K562 (cell line): ENCODE measurements at regions not wholly inside any gene's neighbourhood (a gene's known extent, or its start where the extent isn't known, plus 50 kb on each side); places are given as distances from the start of the nearest gene placed in this dataset.
A peak's percentile ranks its signal among the peaks of the same experiment; 100 is the strongest.

Experiments used
- ATAC-seq: fragments of 200-7000 bp; cut with Tn5 transposase; 3 replicates; pipeline ENCODE4 v1.9.1; 2020; ENCODE audit warnings: moderate library complexity
- BruUV-seq: library from RNA; stranded (reverse); fragments of 400-500 nt; replicated peaks from 2 replicates; lab custom pipeline; 2021; lab: Mats Ljungman, UMichigan
- CTCF ChIA-PET: fragments of 300-600 bp; formaldehyde crosslinking; extraction: SDS; loops from one replicate; lab custom pipeline; 2021; ENCODE audit warnings: low intra/inter-chr PET ratio; lab: Yijun Ruan, JAX
- POLR2A ChIA-PET: fragments of 300-600, 350-650 bp; sonication (Branson Sonifier 250); formaldehyde crosslinking; extraction: SDS; loops from one replicate; lab custom pipeline; 2021; ENCODE audit warnings: antibody characterized with exemption, inconsistent platforms; lab: Yijun Ruan, JAX
- DNase-seq, 4 experiments: peaks; one replicate each; pipeline versions ENCODE4 v3.0.0 to v3.0.0-alpha.2; 2011 to 2018; ENCODE audit warnings: low spot score in 3 of 4, mixed read lengths in 3 of 4; ENCODE audit errors: extremely low read depth in 1 of 4
- FAIRE-seq: peaks from 2 replicates; lab custom pipeline; 2011; peaks lifted over from hg19 to GRCh38; lab: Jason Lieb, UNC
- H2AFZ ChIP-seq: 2 replicates; pipeline ENCODE4 v1.6.0; 2011; ENCODE audit warnings: low read depth, low read length, control low read depth, inconsistent platforms
- H3K27ac ChIP-seq: fragments of 200-600 bp; 3 replicates; pipeline ENCODE4 v1.8.0; 2011; ENCODE audit warnings: low read depth, mild to moderate bottlenecking, control low read depth, inconsistent platforms, low read length, moderate library complexity, mixed read lengths; ENCODE audit errors: extremely low read depth
- H3K27me3 ChIP-seq, 2 experiments: fragments of 300-600 bp in 1 of 2; 2 replicates in 1 of 2; 3 replicates in 1 of 2; pipeline versions ENCODE4 v1.6.0 to v1.8.0; 2011; ENCODE audit warnings: inconsistent platforms in 2 of 2, low read length in 2 of 2, mild to moderate bottlenecking in 1 of 2, mixed read lengths in 1 of 2, moderate library complexity in 1 of 2; ENCODE audit not compliant: control insufficient read depth in 2 of 2, insufficient read depth in 2 of 2
- H3K36me3 ChIP-seq: fragments of 300-600 bp; 3 replicates; pipeline ENCODE4 v1.8.0; 2011; ENCODE audit warnings: mild to moderate bottlenecking, low read length, inconsistent platforms; ENCODE audit not compliant: control insufficient read depth, insufficient read depth
- H3K4me1 ChIP-seq, 2 experiments: fragments of 200-600 bp in 1 of 2; replicated peaks in 1 of 2; 2 replicates in 1 of 2; 3 replicates in 1 of 2; pipeline versions ENCODE4 v1.5.1 to v1.8.0; 2011; ENCODE audit warnings: inconsistent platforms in 2 of 2, low read length in 2 of 2, mild to moderate bottlenecking in 1 of 2, mixed read lengths in 1 of 2, moderate library complexity in 1 of 2; ENCODE audit not compliant: control insufficient read depth in 2 of 2, insufficient read depth in 2 of 2
- H3K4me2 ChIP-seq: 2 replicates; pipeline ENCODE4 v1.6.1; 2011; ENCODE audit warnings: low read length, control low read depth, inconsistent platforms, mixed read lengths; ENCODE audit not compliant: insufficient read depth
- H3K4me3 ChIP-seq: fragments of 200-600 bp; sonication (generic), shearing (Covaris generic); 2 replicates; pipeline ENCODE4 v1.5.1; 2016; ENCODE audit warnings: control low read depth, inconsistent platforms
- H3K79me2 ChIP-seq: fragments of 200-600 bp; 3 replicates; pipeline ENCODE4 v1.8.0; 2011; ENCODE audit warnings: low read length, inconsistent platforms; ENCODE audit not compliant: control insufficient read depth, insufficient read depth
- H3K9ac ChIP-seq, 2 experiments: 2 replicates each; pipeline versions ENCODE4 v1.6.0 to v1.6.1; 2011; ENCODE audit warnings: low read depth in 2 of 2, low read length in 2 of 2, control low read depth in 1 of 2, inconsistent platforms in 1 of 2, mild to moderate bottlenecking in 1 of 2, mixed read lengths in 1 of 2; ENCODE audit not compliant: insufficient read depth in 1 of 2
- H3K9me1 ChIP-seq: one replicate; pipeline ENCODE4 v1.6.0; 2011; ENCODE audit warnings: inconsistent platforms, mild to moderate bottlenecking, low read length, moderate library complexity; ENCODE audit not compliant: control insufficient read depth, insufficient read depth
- H3K9me3 ChIP-seq: replicated peaks from 2 replicates; pipeline ENCODE4 v1.5.1; 2011; ENCODE audit warnings: low read depth, low read length, inconsistent platforms; ENCODE audit not compliant: control insufficient read depth, insufficient read depth
- H4K20me1 ChIP-seq: replicated peaks from 2 replicates; pipeline ENCODE4 v1.6.1; 2011; ENCODE audit warnings: low read length, inconsistent platforms, mixed read lengths; ENCODE audit not compliant: control insufficient read depth, insufficient read depth
- CEBPB ChIP-seq: fragments of 450-650 bp; IDR thresholded peaks from 2 replicates; pipeline ENCODE4 v1.6.1; 2016; ENCODE audit warnings: missing genetic modification characterization, missing compliant biosample characterization
- CEBPG ChIP-seq, 3 experiments: fragments of 200-800 bp in 1 of 3; sonication (Bioruptor generic) in 1 of 3; sonication (generic) in 1 of 3; formaldehyde crosslinking in 1 of 3; IDR thresholded peaks in 2 of 3; conservative IDR thresholded peaks in 1 of 3; 2 replicates each; pipeline versions ENCODE4 v1.6.1 to v1.8.0; 2016 to 2022; ENCODE audit warnings: missing compliant biosample characterization in 2 of 3, missing genetic modification characterization in 2 of 3, mild to moderate bottlenecking in 1 of 3, missing genetic modification reagents in 1 of 3
- CTBP1 ChIP-seq: fragments of 450-650 bp; IDR thresholded peaks from 2 replicates; pipeline ENCODE4 v1.6.1; 2016; ENCODE audit warnings: borderline replicate concordance
- CTCF ChIP-seq, 3 experiments: IDR thresholded peaks in 2 of 3; conservative IDR thresholded peaks in 1 of 3; 2 replicates each; pipeline ENCODE4 v1.5.1; 2011 to 2012; ENCODE audit warnings: low read length in 3 of 3, mild to moderate bottlenecking in 3 of 3, control low read depth in 2 of 3, improper control_type of control experiment in 1 of 3, inconsistent platforms in 1 of 3, low read depth in 1 of 3, mixed read lengths in 1 of 3, moderate library complexity in 1 of 3; ENCODE audit not compliant: insufficient read depth in 2 of 3
- E2F5 ChIP-seq: sonication (generic); formaldehyde crosslinking; IDR thresholded peaks from 2 replicates; pipeline ENCODE4 v1.8.0; 2022; ENCODE audit warnings: mild to moderate bottlenecking, missing genetic modification reagents
- TAF15 ChIP-seq: fragments of 200-400 bp; formaldehyde crosslinking; IDR thresholded peaks from 2 replicates; pipeline ENCODE4 v1.6.1; 2017; ENCODE audit warnings: mild to moderate bottlenecking, low read depth, low read length, moderate library complexity
- ZNF274 ChIP-seq: IDR thresholded peaks from 2 replicates; pipeline ENCODE4 v1.6.1; 2011; ENCODE audit warnings: low read depth, mild to moderate bottlenecking, low read length, moderate library complexity, borderline replicate concordance
- WGBS: fragments of 100-300 bp; shearing (Covaris generic); methylation state at CpG from one replicate; pipeline ENCODE4 v1.1.6; 2016; ENCODE audit warnings: low coverage, mixed read lengths; ENCODE audit not compliant: insufficient coverage; ENCODE audit errors: missing lambda C conversion rate; 5-methylcytosine and 5-hydroxymethylcytosine counted together
- in situ Hi-C: fragments of 300-500 bp; cut with MboI; formaldehyde crosslinking; loops from 4 replicates; pipeline ENCODE4 v1.15.0; 2018; ENCODE audit warnings: inconsistent platforms, mixed read lengths
- intact Hi-C: fragments of 100-400 bp; cut with micrococcal nuclease; formaldehyde crosslinking; loops from 2 replicates; pipeline ENCODE4 v1.14.2; 2022

- no peak for TF ChIP-seq E2F5 (CRISPR knock-in tag)
- TF ChIP-seq ZNF274, result no peak
- TF ChIP-seq TAF15, result no peak
- TF ChIP-seq, all 486 proteins: peak for 0
These were observed 122.7 kb upstream of the LMNTD1 start (continued) for GRCh38 chr12:25675808-25676207.

- H2AFZ ChIP-seq, result no peak overlapping the region
- H3K27ac ChIP-seq, result no peak overlapping the region
- no peak for DNase-seq
- in situ Hi-C loops (no loop called here), intact Hi-C loops (no loop called here)
- no peak overlapping the region for H3K9ac ChIP-seq
- H3K27me3 ChIP-seq, result no peaks in the 10 kb centered on the region
- ChIA-PET CTCF (interaction anchor here (0.5 to 0.9 kb wide), 2 partner anchors 340 to 348 kb away, joined by 3 to 4 read pairs; no protein-coding TSS in a partner anchor), POLR2A (no interaction called here)
- FAIRE-seq, result no peak
- H4K20me1 ChIP-seq, result no peaks in the 10 kb centered on the region
- H3K79me2 ChIP-seq, result no peaks in the 10 kb centered on the region
- H3K4me2 ChIP-seq, result no peak overlapping the region
- WGBS, result 2% methylated on average over 4 of the region's 4 CpGs
- no peak overlapping the region for H3K4me3 ChIP-seq
- H3K36me3 ChIP-seq, result no peaks in the 10 kb centered on the region
- no TSS peak for BruUV-seq
- no peak for ATAC-seq
- no peaks in the 10 kb centered on the region for H3K9me1 ChIP-seq
- H3K4me1 ChIP-seq, result no peaks in the 10 kb centered on the region; a peak in 1 of 5 replicates
- H3K9me3 ChIP-seq, result no peaks in the 10 kb centered on the region
- peak; percentile 55; the same call in 1 of the 2 replicates for TF ChIP-seq CEBPB (tag)
- TF ChIP-seq CTCF (IDR thresholded peaks at IDR 0.05 in 2 of 3, conservative IDR thresholded peaks at IDR 0.05 in 1 of 3; ENCODE audit: insufficient read depth in 2 of 3, low read depth in 1 of 3, low read length in 3 of 3), result peak in 1 of 3 experiments; percentile 54; a peak in 2 of 6 replicates
- TF ChIP-seq CTBP1, result no peak
- no peak for TF ChIP-seq CEBPG (CRISPR knock-in tag; IDR thresholded peaks at IDR 0.05)
- TF ChIP-seq CEBPG (tag; conservative IDR thresholded peaks at IDR 0.05 in 1 of 2, IDR thresholded peaks at IDR 0.05 in 1 of 2), result peak; percentile 65 to 84
These were observed 124.3 kb upstream of the LMNTD1 start for GRCh38 chr12:25677232-25677937.
